ENCODE measurements at regions not wholly inside any gene's neighbourhood (a gene's known extent, or its start where the extent isn't known, plus 50 kb on each side); places are given as distances from the start of the nearest gene placed in this dataset.
A peak's percentile ranks its signal among the peaks of the same experiment; 100 is the strongest.
"Not testable (repeated sequence)": the region's sequence is repeated elsewhere in the genome, so short reads cannot be mapped to it uniquely, and the experiment has no call there.

DNA sequence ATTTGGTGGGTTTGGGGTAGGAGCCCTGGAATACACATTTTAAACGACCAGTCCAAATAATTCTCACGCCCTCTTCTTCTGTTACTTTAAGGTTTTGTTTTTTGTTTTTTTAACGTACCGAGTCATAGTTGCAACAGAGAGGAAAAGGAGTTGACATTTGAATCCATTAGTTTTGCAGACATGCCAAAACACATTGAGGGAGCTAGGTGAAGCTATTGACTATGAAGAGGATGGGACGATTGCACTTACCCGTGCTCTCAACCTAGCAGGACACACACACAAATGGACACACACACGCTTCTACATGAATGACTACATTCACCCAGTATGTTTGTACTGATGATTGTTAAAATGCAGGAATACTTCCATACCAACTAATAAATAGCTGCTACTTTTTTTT, 54.3 kb upstream of the CIT start:
- DNase-seq: no peak

DNA sequence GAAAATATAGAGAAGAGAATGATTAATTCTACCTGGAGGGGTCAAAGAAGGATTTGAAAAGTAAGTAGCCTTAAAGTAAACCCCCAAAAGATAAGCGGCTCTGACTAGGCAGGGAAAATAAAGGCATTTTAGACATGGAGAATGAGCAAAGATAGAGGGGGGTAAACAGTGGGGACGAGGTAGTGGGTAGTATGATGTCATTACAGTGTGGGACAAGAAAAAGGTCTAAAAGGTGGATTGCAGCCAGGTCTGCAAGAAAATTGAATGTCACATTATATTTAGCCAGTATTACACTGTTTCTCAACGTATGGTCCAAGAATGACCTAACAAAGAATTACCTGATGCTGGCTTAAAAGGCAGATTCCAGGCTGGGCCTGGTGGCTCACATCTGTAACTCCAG, 55.8 kb upstream of the CIT start:
- no peak for DNase-seq

DNA sequence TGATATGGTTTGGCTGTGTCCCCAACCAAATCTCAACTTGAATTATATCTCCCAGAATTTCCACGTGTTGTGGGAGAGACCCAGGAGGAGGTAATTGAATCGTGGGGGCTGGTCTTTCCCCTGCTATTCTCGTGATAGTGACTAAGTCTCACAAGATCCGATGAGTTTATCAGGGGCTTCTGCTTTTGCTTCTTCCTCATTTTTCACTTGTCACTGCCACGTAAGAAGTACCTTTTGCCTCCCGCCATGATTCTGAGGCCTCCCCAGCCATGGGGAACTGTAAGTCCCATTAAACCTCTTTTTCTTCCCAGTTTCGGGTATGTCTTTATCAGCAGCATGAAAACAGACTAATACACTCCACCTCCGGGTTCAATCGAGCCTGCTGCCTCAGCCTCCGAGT, 54.3 kb upstream of the BICDL1 start:
- DNase-seq: not testable (repeated sequence)

DNA sequence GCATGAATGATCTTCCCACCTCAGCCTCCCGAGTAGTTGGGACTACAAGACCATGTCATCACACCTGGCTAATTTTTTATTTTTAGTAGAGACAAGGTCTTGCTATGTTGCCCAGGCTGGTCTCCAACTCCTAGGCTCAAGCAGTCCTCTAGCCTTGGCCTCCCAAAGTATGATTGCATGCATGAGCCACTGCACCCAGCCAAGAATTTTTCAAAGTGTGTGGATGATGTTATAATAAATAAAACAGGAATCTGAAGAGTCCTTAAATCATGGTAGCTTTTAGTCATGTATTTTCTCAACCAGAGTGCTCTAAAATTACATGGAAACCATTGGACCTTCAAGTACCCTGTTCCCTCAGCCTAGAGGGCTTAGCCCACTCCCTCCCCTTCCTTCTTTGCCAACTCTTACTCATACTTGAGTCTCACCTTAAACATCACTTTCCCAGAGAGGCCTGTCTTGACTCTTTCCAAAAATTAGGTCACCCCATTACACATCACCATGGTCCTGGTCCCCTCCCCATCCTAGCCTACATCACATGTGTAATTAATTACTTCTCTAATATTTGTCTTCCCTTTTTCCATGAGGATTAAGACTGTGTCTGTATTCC, 52.2 kb upstream of the BICDL1 start:
- DNase-seq: no peak

GRCh38 chr12:119938049-119938667, 50.9 kb upstream of the BICDL1 start:
- DNase-seq: peak; percentile 70

Data from activated CD4-positive, CD25-positive, alpha-beta regulatory T cell treated with anti-CD3 and anti-CD28 coated beads, Interleukin-2, amount 50 U/mL, for 72 hours (primary cell).